CD4-positive, alpha-beta T cell (primary cell): ENCODE measurements at regions not wholly inside any gene's neighbourhood (a gene's known extent, or its start where the extent isn't known, plus 50 kb on each side); places are given as distances from the start of the nearest gene placed in this dataset.

Experiments used
- ATAC-seq: fragments of 200-7000 bp; cut with Tn5 transposase; one replicate; pipeline ENCODE4 v1.10.0; 2022; ENCODE audit warnings: mild to moderate bottlenecking; ENCODE audit not compliant: poor library complexity
- CTCF ChIA-PET: fragments of 350-600 bp; sonication (Branson Sonifier 250); formaldehyde crosslinking; loops from one replicate; lab custom pipeline; 2021; ENCODE audit warnings: antibody characterized with exemption, inconsistent platforms; lab: Charles Lee
- POLR2A ChIA-PET: fragments of 350-600 bp; sonication (Branson Sonifier 250); formaldehyde crosslinking; loops from one replicate; lab custom pipeline; 2021; ENCODE audit warnings: antibody characterized with exemption, inconsistent platforms; lab: Charles Lee
- DNase-seq, 14 experiments: peaks; one replicate each; pipeline ENCODE4 v3.0.0-alpha.2; 2013 to 2020; ENCODE audit warnings: mixed read lengths in 2 of 14
- H3K27ac ChIP-seq, 2 donors: one replicate each; pipeline versions ENCODE4 v1.5.1 to v1.7.0; 2013; ENCODE audit warnings: low read length in 2 of 2, low read depth in 1 of 2, mild to moderate bottlenecking in 1 of 2
- H3K27me3 ChIP-seq, 2 experiments: 1 replicate in 1 of 2; 2 replicates in 1 of 2; pipeline versions ENCODE4 v1.6.1 to v1.7.0; 2013; ENCODE audit warnings: low read length in 2 of 2, control low read depth in 1 of 2, mild to moderate bottlenecking in 1 of 2, moderate library complexity in 1 of 2; ENCODE audit not compliant: insufficient read depth in 2 of 2, control insufficient read depth in 1 of 2
- H3K36me3 ChIP-seq: one replicate; pipeline ENCODE4 v1.6.1; 2013; ENCODE audit warnings: low read length, control low read depth; ENCODE audit not compliant: insufficient read depth
- H3K4me1 ChIP-seq: one replicate; pipeline ENCODE4 v1.6.1; 2013; ENCODE audit warnings: low read length, control low read depth; ENCODE audit not compliant: insufficient read depth
- H3K4me3 ChIP-seq: one replicate; pipeline ENCODE4 v1.5.1; 2013; ENCODE audit warnings: mild to moderate bottlenecking, low read length, moderate library complexity
- H3K9me3 ChIP-seq, 2 experiments: 1 replicate in 1 of 2; 2 replicates in 1 of 2; pipeline versions ENCODE4 v1.6.1 to v1.7.0; 2013; ENCODE audit warnings: low read length in 2 of 2, mild to moderate bottlenecking in 2 of 2, control low read depth in 1 of 2, moderate library complexity in 1 of 2; ENCODE audit not compliant: control insufficient read depth in 1 of 2, insufficient read depth in 1 of 2
- H3K27ac Mint-ChIP-seq: one replicate; pipeline ENCODE4 v1.8.0; 2020; ENCODE audit warnings: mixed read lengths
- H3K27me3 Mint-ChIP-seq: one replicate; pipeline ENCODE4 v1.8.0; 2021; ENCODE audit warnings: mixed read lengths
- H3K36me3 Mint-ChIP-seq: one replicate; pipeline ENCODE4 v1.8.0; 2021; ENCODE audit warnings: low read depth, mixed read lengths
- H3K4me1 Mint-ChIP-seq: one replicate; pipeline ENCODE4 v1.8.0; 2021; ENCODE audit warnings: low read depth, mixed read lengths
- H3K4me3 Mint-ChIP-seq: one replicate; pipeline ENCODE4 v1.8.0; 2020; ENCODE audit warnings: mild to moderate bottlenecking, mixed read lengths
- H3K9me3 Mint-ChIP-seq: one replicate; pipeline ENCODE4 v1.8.0; 2020; ENCODE audit warnings: mixed read lengths
- intact Hi-C, 2 experiments: fragments of 100-400 bp; cut with DNase I in 1 of 2; cut with micrococcal nuclease in 1 of 2; formaldehyde crosslinking; loops; one replicate each; pipeline versions ENCODE4 v1.15.1 to v1.9.0; 2023 to 2025; cut with DNase I, micrococcal nuclease
- TF ChIP-seq, protein P1 (sequence below): fragments of 200-600 bp; IDR thresholded peaks from one replicate; pipeline ENCODE4 v1.8.0; 2022; ENCODE audit warnings: antibody characterized with exemption, mild to moderate bottlenecking

DNA sequence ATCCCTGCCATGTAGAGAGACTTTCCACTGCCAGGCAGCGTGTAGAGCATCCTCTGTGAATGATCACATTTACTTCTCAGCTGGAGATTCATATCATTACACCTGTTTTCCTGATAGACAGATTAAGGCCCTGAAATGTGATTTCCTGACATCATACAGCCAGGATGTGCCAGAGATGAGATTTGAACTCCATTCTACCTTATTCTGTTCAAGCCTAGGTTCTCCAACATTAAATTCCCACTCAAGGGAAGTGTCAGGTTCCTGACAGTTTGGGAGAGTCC is 482.1 kb downstream of the RPS24 start:
- Mint-ChIP-seq H3K36me3 (no peaks in the 10 kb centered on the region), H3K4me3 (no peak overlapping the region), H3K27ac (no peak overlapping the region), H3K27me3 (no peaks in the 10 kb centered on the region), H3K9me3 (no peaks in the 10 kb centered on the region), H3K4me1 (peaks cover 2% of the 10 kb centered on the region)
- TF ChIP-seq, protein P1, sequence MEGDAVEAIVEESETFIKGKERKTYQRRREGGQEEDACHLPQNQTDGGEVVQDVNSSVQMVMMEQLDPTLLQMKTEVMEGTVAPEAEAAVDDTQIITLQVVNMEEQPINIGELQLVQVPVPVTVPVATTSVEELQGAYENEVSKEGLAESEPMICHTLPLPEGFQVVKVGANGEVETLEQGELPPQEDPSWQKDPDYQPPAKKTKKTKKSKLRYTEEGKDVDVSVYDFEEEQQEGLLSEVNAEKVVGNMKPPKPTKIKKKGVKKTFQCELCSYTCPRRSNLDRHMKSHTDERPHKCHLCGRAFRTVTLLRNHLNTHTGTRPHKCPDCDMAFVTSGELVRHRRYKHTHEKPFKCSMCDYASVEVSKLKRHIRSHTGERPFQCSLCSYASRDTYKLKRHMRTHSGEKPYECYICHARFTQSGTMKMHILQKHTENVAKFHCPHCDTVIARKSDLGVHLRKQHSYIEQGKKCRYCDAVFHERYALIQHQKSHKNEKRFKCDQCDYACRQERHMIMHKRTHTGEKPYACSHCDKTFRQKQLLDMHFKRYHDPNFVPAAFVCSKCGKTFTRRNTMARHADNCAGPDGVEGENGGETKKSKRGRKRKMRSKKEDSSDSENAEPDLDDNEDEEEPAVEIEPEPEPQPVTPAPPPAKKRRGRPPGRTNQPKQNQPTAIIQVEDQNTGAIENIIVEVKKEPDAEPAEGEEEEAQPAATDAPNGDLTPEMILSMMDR = no peak
- Histone ChIP-seq H3K4me1 (no peaks in the 10 kb centered on the region), H3K36me3 (no peaks in the 10 kb centered on the region), H3K27me3 (peaks cover 0 to 2% of the 10 kb centered on the region in 2 experiments), H3K27ac (no peak overlapping the region), H3K9me3 (no peaks in the 10 kb centered on the region), H3K4me3 (no peak overlapping the region)
- ChIA-PET CTCF (no interaction called here), POLR2A (no interaction called here)
- no peak for ATAC-seq
- DNase-seq = no peak
- intact Hi-C loops = loop anchor here in 1 of 2 experiments (10.0 kb wide), 1 partner anchor 679 kb away; no protein-coding TSS in a partner anchor

DNA sequence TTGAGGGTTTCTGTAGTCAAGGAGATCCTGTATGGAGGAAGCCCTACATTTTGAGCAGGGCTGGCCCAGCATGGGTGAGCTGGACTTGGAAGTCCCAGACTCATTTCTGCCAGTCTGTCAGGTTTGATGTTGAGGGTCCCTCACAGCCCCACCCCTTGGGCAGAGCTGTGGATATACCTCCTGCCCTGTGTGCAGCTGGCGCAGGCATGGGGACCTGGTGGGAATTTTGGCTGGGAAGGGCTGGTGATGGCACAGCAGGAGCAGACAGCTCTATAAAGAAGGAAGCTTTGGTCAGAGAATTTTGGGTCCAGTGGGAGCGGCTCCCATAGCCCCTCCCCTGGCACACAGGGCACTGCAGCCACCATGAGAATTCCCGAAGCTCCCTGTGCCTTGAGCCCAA is 482.6 kb downstream of the RPS24 start:
- ATAC-seq (no peak), DNase-seq (no peak)
- Histone ChIP-seq H3K4me1 (no peaks in the 10 kb centered on the region), H3K9me3 (no peaks in the 10 kb centered on the region), H3K27ac (no peak overlapping the region), H3K4me3 (no peak overlapping the region), H3K36me3 (no peaks in the 10 kb centered on the region), H3K27me3 (peaks cover 0 to 2% of the 10 kb centered on the region in 2 experiments)
- Mint-ChIP-seq H3K9me3 (no peaks in the 10 kb centered on the region), H3K4me3 (no peak overlapping the region), H3K27ac (no peak overlapping the region), H3K27me3 (no peaks in the 10 kb centered on the region), H3K36me3 (no peaks in the 10 kb centered on the region), H3K4me1 (peaks cover 7% of the 10 kb centered on the region)
- intact Hi-C loops = loop anchor here in 1 of 2 experiments (10.0 kb wide), 1 partner anchor 679 kb away; no protein-coding TSS in a partner anchor
- ChIA-PET POLR2A (no interaction called here), CTCF (no interaction called here)
- TF ChIP-seq, protein P1 = no peak

DNA sequence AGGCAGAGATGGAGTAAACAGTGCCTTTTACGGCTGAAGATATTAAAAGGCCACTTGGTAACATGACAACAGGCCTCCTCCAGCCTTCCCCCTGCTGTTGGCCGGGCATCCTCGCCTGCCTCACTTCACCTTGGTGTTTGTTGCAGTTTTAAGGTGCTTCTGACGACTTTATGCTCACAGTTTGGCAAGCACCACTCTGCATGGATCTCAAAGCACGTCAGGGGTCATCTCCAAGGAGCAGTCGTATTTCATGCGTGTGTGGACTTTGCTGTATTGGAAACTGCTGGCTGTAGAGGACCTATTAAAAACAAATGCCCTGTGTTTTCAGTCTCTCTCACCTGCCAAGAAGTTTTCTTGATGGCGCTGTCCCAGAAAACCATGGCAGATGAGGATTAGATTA is 483.1 kb downstream of the RPS24 start:
- Histone ChIP-seq H3K27ac (no peak overlapping the region), H3K4me1 (no peaks in the 10 kb centered on the region), H3K27me3 (peaks cover 0 to 2% of the 10 kb centered on the region in 2 experiments), H3K9me3 (no peaks in the 10 kb centered on the region), H3K36me3 (no peaks in the 10 kb centered on the region), H3K4me3 (no peak overlapping the region)
- ATAC-seq (no peak), DNase-seq (no peak)
- intact Hi-C loops = loop anchor here in 1 of 2 experiments (10.0 kb wide), 1 partner anchor 678 kb away; no protein-coding TSS in a partner anchor
- H3K36me3 Mint-ChIP-seq = no peaks in the 10 kb centered on the region
- H3K27me3 Mint-ChIP-seq = no peaks in the 10 kb centered on the region
- no peak overlapping the region for H3K27ac Mint-ChIP-seq
- peaks cover 7% of the 10 kb centered on the region for H3K4me1 Mint-ChIP-seq
- no peak overlapping the region for H3K4me3 Mint-ChIP-seq
- H3K9me3 Mint-ChIP-seq = no peaks in the 10 kb centered on the region
- TF ChIP-seq, protein P1 = no peak
- CTCF ChIA-PET = no interaction called here
- POLR2A ChIA-PET = no interaction called here
